ENCODE measurements at regions not wholly inside any gene's neighbourhood (a gene's known extent, or its start where the extent isn't known, plus 50 kb on each side); places are given as distances from the start of the nearest gene placed in this dataset.

- no peak for TF ChIP-seq CTCF (IDR thresholded peaks at IDR 0.05; ENCODE audit: insufficient read depth, low read length, poor library complexity, severe bottlenecking)
- TF ChIP-seq EZH2phosphoT487 (conservative IDR thresholded peaks at IDR 0.05; ENCODE audit: low read length) = no peak
Measured at GRCh38 chr5:164012371-164012770, 507.0 kb downstream of the MAT2B start.

Measured in SU-DHL-6 (cell line).